NCI-H2227 treated with DMSO at 0.1 percent for 48 hours (cell line): ENCODE measurements at regions not wholly inside any gene's neighbourhood (a gene's known extent, or its start where the extent isn't known, plus 50 kb on each side); places are given as distances from the start of the nearest gene placed in this dataset.
A peak's percentile ranks its signal among the peaks of the same experiment; 100 is the strongest.
"Not testable (repeated sequence)": the region's sequence is repeated elsewhere in the genome, so short reads cannot be mapped to it uniquely, and the experiment has no call there.

Experiments
- DNase-seq: peaks from one replicate; lab custom pipeline; 2025; lab: John Stamatoyannopoulos, UW

GRCh38 chr12:90611048-90611447 is 343.9 kb downstream of the CCER1 start:
- no peak for DNase-seq

GRCh38 chr12:90593596-90594295 is 361.2 kb downstream of the CCER1 start:
- DNase-seq: peak; percentile 88

GRCh38 chr12:90589956-90590355 is 365.0 kb downstream of the CCER1 start:
- DNase-seq: no peak

GRCh38 chr12:90585640-90586304 is 369.2 kb downstream of the CCER1 start:
- DNase-seq: peak; percentile 10

- DNase-seq: no peak
These were observed 378.3 kb downstream of the CCER1 start for GRCh38 chr12:90576707-90577106.

- DNase-seq: no peak
These were observed 379.0 kb downstream of the CCER1 start for GRCh38 chr12:90575995-90576394.

GRCh38 chr12:90574676-90575075 is 380.3 kb downstream of the CCER1 start:
- DNase-seq: no peak

GRCh38 chr12:90572778-90573177 is 382.2 kb downstream of the CCER1 start:
- no peak for DNase-seq

- DNase-seq: no peak
These were observed 385.3 kb downstream of the CCER1 start for GRCh38 chr12:90569685-90570084.

- DNase-seq: no peak
These were observed 392.3 kb downstream of the CCER1 start for GRCh38 chr12:90562671-90563070.

GRCh38 chr12:90548595-90548994 is 406.4 kb downstream of the CCER1 start:
- DNase-seq: no peak

- no peak for DNase-seq
These were observed 408.5 kb downstream of the CCER1 start for GRCh38 chr12:90546511-90546910.

GRCh38 chr12:90543841-90544240 is 411.1 kb downstream of the CCER1 start:
- no peak for DNase-seq

GRCh38 chr12:90543374-90543773 is 411.6 kb downstream of the CCER1 start:
- no peak for DNase-seq

- DNase-seq: not testable (repeated sequence)
These were observed 412.1 kb downstream of the CCER1 start for GRCh38 chr12:90542852-90543251.

- DNase-seq: not testable (repeated sequence)
These were observed 421.1 kb downstream of the CCER1 start for GRCh38 chr12:90533828-90534227.

GRCh38 chr12:90520002-90520734 is 434.8 kb downstream of the CCER1 start:
- no peak for DNase-seq

GRCh38 chr12:90519285-90519684 is 435.7 kb downstream of the CCER1 start:
- no peak for DNase-seq

- no peak for DNase-seq
These were observed 439.5 kb downstream of the CCER1 start for GRCh38 chr12:90515199-90516175.

GRCh38 chr12:90514325-90514724 is 440.7 kb downstream of the CCER1 start:
- DNase-seq: peak; percentile 5

- DNase-seq: no peak
These were observed 442.5 kb downstream of the CCER1 start for GRCh38 chr12:90512518-90512917.

- DNase-seq: no peak
These were observed 444.0 kb downstream of the CCER1 start for GRCh38 chr12:90510948-90511347.
